ENCODE measurements at regions not wholly inside any gene's neighbourhood (a gene's known extent, or its start where the extent isn't known, plus 50 kb on each side); places are given as distances from the start of the nearest gene placed in this dataset.

GRCh38 chr4:65921180-65921579 lies 250.9 kb upstream of the EPHA5 start:
- no peak for DNase-seq (ENCODE audit: low read depth)

GRCh38 chr4:65918872-65919271 lies 248.6 kb upstream of the EPHA5 start:
- DNase-seq (ENCODE audit: low read depth) = no peak

GRCh38 chr4:65918212-65918611 lies 247.9 kb upstream of the EPHA5 start:
- DNase-seq (ENCODE audit: low read depth) = peak; percentile 7

- peak; percentile 69 for DNase-seq (ENCODE audit: low read depth)
Observed at GRCh38 chr4:65917486-65917885, 247.2 kb upstream of the EPHA5 start.

GRCh38 chr4:65911720-65912119 lies 241.4 kb upstream of the EPHA5 start:
- DNase-seq (ENCODE audit: low read depth) = peak; percentile 13

- peak; percentile 38 for DNase-seq (ENCODE audit: low read depth)
Observed at GRCh38 chr4:65893957-65894755, 223.9 kb upstream of the EPHA5 start.

- DNase-seq (ENCODE audit: low read depth) = peak; percentile 21
Observed at GRCh38 chr4:65893271-65893670, 223.0 kb upstream of the EPHA5 start.

- DNase-seq (ENCODE audit: low read depth) = no peak
Observed at GRCh38 chr4:65880594-65880993, 210.3 kb upstream of the EPHA5 start.

GRCh38 chr4:65868096-65868824 lies 198.0 kb upstream of the EPHA5 start:
- DNase-seq (ENCODE audit: low read depth) = no peak

- DNase-seq (ENCODE audit: low read depth) = peak; percentile 9
Observed at GRCh38 chr4:65865489-65865888, 195.2 kb upstream of the EPHA5 start.

GRCh38 chr4:65861993-65862392 lies 191.7 kb upstream of the EPHA5 start:
- peak; percentile 2 for DNase-seq (ENCODE audit: low read depth)

- no peak for DNase-seq (ENCODE audit: low read depth)
Observed at GRCh38 chr4:65845199-65845773, 175.0 kb upstream of the EPHA5 start.

- no peak for DNase-seq (ENCODE audit: low read depth)
Observed at GRCh38 chr4:65839164-65839931, 169.1 kb upstream of the EPHA5 start.

- no peak for DNase-seq (ENCODE audit: low read depth)
Observed at GRCh38 chr4:65834707-65835106, 164.4 kb upstream of the EPHA5 start.

- DNase-seq (ENCODE audit: low read depth) = no peak
Observed at GRCh38 chr4:65831828-65832227, 161.5 kb upstream of the EPHA5 start.

- peak; percentile 73 for DNase-seq (ENCODE audit: low read depth)
Observed at GRCh38 chr4:65825116-65825753, 154.9 kb upstream of the EPHA5 start.

- DNase-seq (ENCODE audit: low read depth) = no peak
Observed at GRCh38 chr4:65819192-65819591, 148.9 kb upstream of the EPHA5 start.

- no peak for DNase-seq (ENCODE audit: low read depth)
Observed at GRCh38 chr4:65805936-65806335, 135.6 kb upstream of the EPHA5 start.

- no peak for DNase-seq (ENCODE audit: low read depth)
Observed at GRCh38 chr4:65799513-65799912, 129.2 kb upstream of the EPHA5 start.

- no peak for DNase-seq (ENCODE audit: low read depth)
Observed at GRCh38 chr4:65798498-65799127, 128.3 kb upstream of the EPHA5 start.

GRCh38 chr4:65791812-65792308 lies 121.6 kb upstream of the EPHA5 start:
- peak; percentile 34 for DNase-seq (ENCODE audit: low read depth)
